ENCODE measurements at regions not wholly inside any gene's neighbourhood (a gene's known extent, or its start where the extent isn't known, plus 50 kb on each side); places are given as distances from the start of the nearest gene placed in this dataset.

GRCh38 chr13:58025821-58026220 is 394.3 kb downstream of the PCDH17 start:
- Histone ChIP-seq H3K9me3 (ENCODE audit: control insufficient read depth in 4 of 4, low read length in 3 of 4) (no peaks in the 10 kb centered on the region), H3K27me3 (ENCODE audit: control insufficient read depth in 4 of 4, insufficient read depth in 4 of 4, low read length in 3 of 4) (no peaks in the 10 kb centered on the region), H3K4me1 (ENCODE audit: control insufficient read depth in 4 of 4, insufficient read depth in 4 of 4, low read length in 3 of 4) (no peaks in the 10 kb centered on the region), H3K4me3 (ENCODE audit: low read depth in 1 of 3, low read length in 3 of 3) (no peak overlapping the region), H3K27ac (ENCODE audit: low read depth in 1 of 2, low read length in 2 of 2) (no peak overlapping the region), H3K9ac (ENCODE audit: low read depth in 1 of 2, low read length in 2 of 2) (no peak overlapping the region), H3K36me3 (ENCODE audit: control insufficient read depth in 4 of 4, insufficient read depth in 3 of 4, low read depth in 1 of 4, low read length in 3 of 4) (no peaks in the 10 kb centered on the region)
- TF ChIP-seq HNF4G (IDR thresholded peaks at IDR 0.05) (no peak), FOXA1 (IDR thresholded peaks at IDR 0.05) (no peak), MAX (IDR thresholded peaks at IDR 0.05) (no peak), ATF3 (IDR thresholded peaks at IDR 0.05) (no peak), NR2F2 (IDR thresholded peaks at IDR 0.05) (no peak), TAF1 (conservative IDR thresholded peaks at IDR 0.05) (no peak), EGR1 (IDR thresholded peaks at IDR 0.05; ENCODE audit: low read depth in 2 of 2) (no peak), RXRA (IDR thresholded peaks at IDR 0.05) (no peak), CTCF (IDR thresholded peaks at IDR 0.05; ENCODE audit: low read depth, low read length, missing input control) (no peak), SP1 (IDR thresholded peaks at IDR 0.05) (no peak), ZBTB33 (IDR thresholded peaks at IDR 0.05) (no peak), YY1 (IDR thresholded peaks at IDR 0.05) (no peak), REST (IDR thresholded peaks at IDR 0.05) (no peak), HNF4A (conservative IDR thresholded peaks at IDR 0.05) (no peak), JUND (IDR thresholded peaks at IDR 0.05) (no peak), RAD21 (IDR thresholded peaks at IDR 0.05) (no peak), GABPA (IDR thresholded peaks at IDR 0.05 in 1 of 2, conservative IDR thresholded peaks at IDR 0.05 in 1 of 2) (no peak), FOXA2 (IDR thresholded peaks at IDR 0.05) (no peak)
- 76% methylated on average over 1 of the region's 1 CpG for WGBS
- no peak for DNase-seq (ENCODE audit: low spot score)
